ENCODE measurements at regions not wholly inside any gene's neighbourhood (a gene's known extent, or its start where the extent isn't known, plus 50 kb on each side); places are given as distances from the start of the nearest gene placed in this dataset.
"Not testable (repeated sequence)": the region's sequence is repeated elsewhere in the genome, so short reads cannot be mapped to it uniquely, and the experiment has no call there.

DNA sequence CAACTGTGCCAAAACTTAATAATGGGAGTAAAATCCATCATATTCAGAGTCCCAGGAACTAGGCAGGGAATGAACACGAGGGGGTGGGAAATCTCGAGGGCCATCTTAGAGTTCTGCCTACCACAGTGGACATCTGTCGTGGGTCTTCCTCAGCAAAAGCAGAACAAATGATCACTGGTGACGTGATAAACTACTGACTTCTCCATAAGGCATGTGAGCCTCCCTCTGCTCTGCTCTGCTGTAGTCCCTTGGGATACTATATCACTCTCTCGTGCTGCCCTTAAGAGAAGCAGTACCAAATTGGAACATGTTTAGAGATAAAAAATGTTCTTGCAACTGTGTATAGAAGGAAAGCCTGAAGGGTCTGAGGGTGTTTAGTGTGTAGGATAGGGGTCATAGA is 180.5 kb downstream of the SPDYE17 start:
- not testable (repeated sequence) for H3K27ac ChIP-seq

DNA sequence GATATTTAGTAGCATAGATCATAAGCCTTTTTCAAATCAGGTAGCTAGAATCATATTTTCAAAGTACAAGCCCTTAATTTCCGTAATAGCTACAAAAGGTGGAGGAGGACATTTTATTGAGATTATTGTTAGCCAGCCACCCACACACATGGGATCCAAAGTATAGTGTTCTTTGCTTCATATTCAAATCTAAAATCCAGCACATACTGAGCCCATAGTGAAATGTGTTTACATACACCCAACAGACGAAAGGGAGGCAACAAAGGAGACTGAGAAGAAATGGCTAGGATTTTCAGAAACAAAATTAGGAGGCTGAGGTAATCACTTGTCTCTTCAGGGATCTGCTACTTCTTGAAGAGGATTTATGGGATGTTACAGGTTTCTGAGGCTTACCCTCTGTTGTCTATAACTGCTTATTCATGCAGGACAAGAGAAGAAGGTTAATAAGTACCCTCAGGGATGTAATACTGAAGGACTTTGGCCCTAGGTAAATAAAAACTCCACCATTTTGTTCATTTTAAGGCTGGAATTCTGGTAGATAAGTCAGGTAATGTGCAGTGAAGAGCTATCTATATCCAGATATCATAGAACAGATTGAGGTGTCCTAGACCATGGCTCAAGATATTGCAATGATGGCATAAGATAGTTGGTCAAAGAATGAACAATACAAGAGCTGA is 182.1 kb downstream of the SPDYE17 start:
- H3K27ac ChIP-seq, result not testable (repeated sequence)

DNA sequence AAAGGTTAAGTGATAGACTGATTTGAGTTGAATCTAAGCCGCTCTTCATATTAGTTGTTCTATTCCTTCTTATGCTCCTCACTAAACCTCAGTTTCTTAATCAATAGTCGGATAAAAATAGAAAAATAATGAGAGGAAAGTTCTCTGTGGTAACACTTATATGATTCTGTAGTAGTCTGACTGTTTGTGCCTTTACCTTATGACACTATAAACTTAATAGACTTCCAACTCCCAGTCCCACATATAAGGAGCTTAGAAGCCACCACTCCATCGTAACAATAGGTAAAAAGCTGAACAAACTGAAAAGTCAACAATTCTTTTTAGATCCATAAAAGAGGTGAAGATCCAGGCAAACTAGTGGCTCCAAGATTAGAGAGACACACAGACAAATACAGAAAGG is 192.3 kb downstream of the SPDYE17 start:
- not testable (repeated sequence) for H3K27ac ChIP-seq

DNA sequence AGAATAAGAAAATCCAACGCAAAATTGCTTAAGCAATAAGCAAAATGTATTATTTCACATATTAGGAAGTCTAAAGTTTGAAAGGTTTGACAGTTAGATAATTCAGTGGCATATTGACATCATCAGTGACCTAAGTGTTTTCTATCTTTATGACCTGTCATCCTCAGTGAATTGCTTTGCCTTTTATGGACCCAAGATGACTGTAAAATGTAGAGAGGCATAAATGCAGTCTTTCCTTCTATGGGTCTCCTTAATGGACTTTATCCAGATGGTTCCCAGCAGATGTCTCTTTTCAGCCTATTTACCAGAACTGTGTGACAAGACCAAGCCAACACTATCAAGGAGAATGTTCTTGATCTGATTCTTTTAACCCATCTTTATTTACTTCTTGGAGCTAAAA is 192.9 kb downstream of the SPDYE17 start:
- H3K27ac ChIP-seq, result not testable (repeated sequence)

DNA sequence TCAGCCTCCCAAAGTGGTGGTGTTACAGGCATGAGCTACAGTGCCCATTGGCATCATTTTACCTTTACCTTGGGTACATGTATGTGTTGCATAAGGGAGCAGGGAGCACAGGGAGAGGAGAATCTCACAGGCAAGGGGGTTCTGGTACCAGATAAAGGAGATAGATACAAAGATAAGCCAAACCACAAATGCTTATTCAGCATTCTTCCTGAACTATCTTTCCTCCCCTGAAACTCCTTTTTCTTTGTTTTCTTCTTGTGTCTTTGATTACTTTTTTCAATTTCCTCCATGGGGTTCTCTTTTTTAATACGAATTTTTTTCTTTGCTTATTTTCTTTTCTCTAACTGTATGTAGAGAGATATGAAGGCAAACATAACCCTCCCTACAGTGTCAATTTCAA is 193.8 kb downstream of the SPDYE17 start:
- not testable (repeated sequence) for H3K27ac ChIP-seq

DNA sequence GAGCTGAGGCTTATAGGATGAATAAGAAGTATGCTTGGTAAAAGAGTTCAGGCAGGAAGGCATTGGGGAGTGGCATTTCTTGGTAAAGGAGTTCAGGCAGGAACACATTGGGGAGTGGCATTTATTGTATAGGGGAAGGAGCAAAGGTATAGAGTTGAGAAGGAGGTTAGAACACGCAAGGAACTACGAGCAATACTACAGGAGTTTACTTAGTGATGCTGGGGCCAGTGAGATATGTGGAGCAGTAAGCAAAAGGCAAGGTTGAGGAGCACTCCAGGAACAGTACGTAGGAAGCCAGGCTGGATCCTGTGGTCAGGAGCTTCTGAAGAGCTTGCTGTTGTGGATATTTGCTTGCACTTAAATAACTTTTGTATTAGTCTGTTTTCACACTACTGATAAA is 202.2 kb upstream of the POMZP3 start:
- H3K27ac ChIP-seq, result not testable (repeated sequence)

DNA sequence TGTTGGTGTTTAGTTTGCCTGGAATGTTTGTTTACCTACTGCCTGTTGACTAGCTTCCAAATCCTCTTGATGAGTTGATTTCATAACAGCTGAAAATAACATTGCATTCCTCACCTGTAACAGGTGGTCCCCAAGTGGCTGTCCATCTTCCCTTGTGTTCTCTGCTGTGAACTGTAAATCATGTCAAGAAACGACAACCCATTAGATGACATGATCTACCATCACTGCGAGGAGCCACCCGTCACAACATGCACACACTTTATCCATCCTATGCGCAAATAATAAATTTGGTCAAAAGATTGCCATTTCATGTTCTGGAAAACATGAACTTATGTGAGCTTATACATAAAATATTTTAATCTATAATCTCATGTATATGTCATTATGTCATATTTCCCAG is 199.1 kb upstream of the POMZP3 start:
- H3K27ac ChIP-seq, result not testable (repeated sequence)

DNA sequence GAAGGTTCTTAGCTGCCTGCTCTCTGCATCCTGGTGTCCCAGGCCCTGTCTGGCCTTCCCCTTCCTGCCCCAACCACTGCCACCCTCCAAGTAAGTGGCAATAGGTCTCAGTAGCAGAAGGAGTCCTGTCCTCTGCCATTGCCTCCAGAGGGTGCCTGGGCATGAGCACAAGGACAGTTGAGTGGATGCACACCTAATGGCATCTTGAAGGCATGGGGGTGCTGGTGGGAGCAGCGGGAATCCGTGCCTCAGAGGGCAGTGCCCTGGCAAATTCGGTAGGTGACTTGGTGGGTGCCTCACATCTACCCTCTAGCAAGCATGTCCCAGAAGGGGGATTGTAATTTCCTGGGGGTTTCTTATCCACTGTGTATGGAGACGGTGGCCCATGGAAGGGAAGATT is 182.8 kb upstream of the POMZP3 start:
- H3K27ac ChIP-seq, result not testable (repeated sequence)

DNA sequence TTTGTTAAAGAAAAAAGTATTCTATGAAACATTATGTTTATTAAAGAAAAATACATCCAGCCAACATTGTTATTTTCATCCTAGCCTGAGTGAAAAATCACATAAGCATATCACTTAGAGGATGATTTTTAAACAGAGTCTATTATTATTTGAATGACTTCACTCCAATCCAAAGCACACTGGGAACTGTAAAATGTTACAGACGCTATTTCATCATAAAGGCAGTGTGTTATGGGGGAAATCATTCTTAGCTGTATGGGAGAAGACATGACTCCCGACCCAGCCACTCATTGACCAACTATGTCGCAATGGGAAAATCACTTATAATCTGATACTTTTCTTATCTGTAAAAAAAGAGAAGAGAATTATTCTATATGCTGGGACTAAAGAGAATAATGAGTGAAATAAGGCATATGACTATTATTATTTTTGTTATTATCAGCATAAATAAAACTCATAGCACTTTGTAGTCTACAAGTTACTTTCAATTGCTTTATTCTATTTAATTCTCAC is 180.6 kb upstream of the POMZP3 start:
- not testable (repeated sequence) for H3K27ac ChIP-seq

DNA sequence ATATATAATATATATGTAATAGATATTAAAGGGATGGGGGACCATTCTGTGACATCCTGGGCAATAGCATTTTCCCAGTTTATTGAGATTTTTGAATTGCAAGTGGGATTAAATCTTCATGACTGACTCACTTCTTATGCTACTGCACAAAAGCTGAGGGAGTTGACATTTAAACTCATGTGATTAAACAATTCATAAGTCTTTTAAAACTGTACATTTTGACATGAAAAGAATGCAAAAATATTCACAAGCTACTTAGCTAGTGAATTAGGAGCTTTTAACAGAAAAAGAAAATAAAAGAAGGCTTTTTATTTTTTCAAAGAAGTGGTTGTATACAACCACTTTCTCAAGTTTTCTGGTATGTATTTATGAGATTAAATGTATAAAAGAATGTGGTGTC is 179.4 kb upstream of the POMZP3 start:
- H3K27ac ChIP-seq, result not testable (repeated sequence)

DNA sequence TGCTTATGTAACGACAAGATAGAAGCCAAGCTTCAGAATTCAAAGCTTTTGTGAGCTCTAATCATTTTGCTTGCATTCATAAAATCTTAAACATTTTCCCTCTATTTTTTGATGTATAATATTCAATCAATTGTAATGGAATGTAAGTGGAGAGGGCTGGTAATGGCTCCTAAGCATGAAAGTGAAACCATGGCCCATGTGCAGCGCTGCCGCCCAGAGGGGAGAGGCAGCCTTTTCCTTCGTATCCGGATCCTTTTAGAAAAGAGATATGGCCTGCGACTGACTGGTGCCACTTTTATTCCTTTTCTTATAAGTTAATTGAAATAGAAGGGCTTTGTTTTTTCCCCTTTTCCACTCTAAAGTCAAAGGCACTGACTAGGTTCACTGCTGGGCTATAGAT is 178.9 kb upstream of the POMZP3 start:
- H3K27ac ChIP-seq, result not testable (repeated sequence)

DNA sequence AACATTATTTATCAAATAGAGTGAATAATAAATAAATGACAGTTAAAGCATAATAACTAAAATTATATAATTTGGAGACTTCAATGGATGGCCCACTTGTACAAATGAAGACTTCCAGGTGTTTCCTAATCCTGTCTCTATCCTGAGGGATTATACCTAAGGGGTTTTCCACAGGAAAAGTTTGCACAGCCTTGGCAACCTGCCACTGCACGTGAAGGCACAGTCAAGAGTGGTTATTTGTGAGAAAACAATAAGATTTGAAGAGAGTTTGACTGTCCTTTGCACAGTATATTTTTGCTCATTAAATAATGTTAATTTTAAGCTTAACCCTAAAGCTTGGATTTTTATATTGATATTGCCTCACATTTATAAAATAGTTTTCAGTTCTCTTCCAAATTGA is 178.2 kb upstream of the POMZP3 start:
- H3K27ac ChIP-seq, result not testable (repeated sequence)

DNA sequence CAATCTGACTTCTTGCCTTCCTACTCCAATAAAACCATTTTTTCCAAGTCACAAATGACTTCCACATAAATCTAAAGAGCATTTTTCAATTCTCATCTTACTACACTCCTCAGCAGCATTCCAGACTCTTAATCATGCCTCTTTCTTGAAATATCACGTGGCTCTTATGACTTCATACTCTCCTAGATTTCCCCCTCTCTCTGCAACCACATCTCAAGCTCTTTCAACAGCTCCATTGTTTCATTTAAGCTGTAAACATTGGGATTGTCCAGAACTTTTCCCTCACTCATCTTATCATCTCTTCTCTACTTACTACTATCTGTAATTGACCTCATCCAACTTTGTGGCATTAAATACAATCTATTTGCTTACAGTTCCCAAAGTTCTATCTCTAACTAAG is 170.6 kb upstream of the POMZP3 start:
- not testable (repeated sequence) for H3K27ac ChIP-seq

DNA sequence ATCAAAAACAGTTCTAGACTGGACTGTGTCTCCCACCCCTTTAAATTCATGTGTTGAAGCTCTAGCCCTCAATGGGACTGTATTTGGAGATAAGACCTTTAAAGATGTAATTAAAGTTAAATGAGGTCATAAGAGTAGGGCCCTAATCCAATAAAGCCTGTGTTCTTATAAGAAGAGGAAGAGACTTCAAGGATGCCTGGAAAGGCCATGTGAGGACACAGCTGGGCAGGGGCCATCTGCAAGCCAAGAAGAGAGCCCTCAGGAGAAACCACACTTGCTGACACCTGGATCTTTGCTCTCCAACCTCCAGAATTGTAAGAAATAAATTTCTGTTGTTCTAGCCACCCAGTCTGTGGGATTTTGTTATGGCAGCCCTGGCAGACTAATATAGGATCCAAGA is 153.6 kb upstream of the POMZP3 start:
- H3K27ac ChIP-seq, result not testable (repeated sequence)

DNA sequence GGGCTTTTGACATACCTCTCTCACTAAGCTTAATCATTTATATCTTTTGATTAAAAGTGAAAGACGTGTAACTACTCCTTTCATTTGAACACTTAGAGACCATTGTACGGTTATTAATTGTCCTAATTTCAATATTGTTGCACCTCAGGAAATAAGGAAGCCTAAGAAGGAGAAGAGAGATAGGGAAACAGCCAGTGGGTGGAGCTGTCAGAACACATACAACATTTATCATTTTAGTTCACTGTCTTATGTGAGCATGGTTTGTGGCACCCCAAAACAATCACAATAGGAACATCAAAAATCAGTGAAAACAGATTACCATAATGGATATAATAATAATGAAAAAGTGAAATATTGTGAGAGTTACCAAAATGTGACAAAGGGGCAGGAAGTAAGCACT is 147.2 kb upstream of the POMZP3 start:
- TF ChIP-seq, protein P1, sequence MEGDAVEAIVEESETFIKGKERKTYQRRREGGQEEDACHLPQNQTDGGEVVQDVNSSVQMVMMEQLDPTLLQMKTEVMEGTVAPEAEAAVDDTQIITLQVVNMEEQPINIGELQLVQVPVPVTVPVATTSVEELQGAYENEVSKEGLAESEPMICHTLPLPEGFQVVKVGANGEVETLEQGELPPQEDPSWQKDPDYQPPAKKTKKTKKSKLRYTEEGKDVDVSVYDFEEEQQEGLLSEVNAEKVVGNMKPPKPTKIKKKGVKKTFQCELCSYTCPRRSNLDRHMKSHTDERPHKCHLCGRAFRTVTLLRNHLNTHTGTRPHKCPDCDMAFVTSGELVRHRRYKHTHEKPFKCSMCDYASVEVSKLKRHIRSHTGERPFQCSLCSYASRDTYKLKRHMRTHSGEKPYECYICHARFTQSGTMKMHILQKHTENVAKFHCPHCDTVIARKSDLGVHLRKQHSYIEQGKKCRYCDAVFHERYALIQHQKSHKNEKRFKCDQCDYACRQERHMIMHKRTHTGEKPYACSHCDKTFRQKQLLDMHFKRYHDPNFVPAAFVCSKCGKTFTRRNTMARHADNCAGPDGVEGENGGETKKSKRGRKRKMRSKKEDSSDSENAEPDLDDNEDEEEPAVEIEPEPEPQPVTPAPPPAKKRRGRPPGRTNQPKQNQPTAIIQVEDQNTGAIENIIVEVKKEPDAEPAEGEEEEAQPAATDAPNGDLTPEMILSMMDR (conservative IDR thresholded peaks at IDR 0.05), result peak; percentile 60
- not testable (repeated sequence) for H3K27ac ChIP-seq

DNA sequence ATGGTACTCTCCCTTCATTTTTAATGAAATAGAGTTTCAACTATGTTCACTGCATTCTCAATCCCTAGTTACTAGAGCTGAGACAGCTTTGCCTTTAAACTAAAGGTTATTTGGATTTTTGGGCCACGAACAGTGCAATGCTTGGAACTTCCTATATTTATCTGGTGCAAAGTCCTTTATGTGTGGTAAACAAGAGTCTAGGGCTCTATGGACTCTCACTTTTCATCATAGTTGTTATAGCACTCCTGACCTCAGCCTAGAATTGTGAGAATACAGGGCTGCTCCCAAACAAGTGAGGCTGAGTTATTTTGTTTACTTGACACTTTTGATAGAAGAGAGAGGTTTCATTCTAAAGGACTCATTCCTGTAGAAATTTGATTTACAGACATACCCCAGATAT is 144.9 kb upstream of the POMZP3 start:
- not testable (repeated sequence) for H3K27ac ChIP-seq

DNA sequence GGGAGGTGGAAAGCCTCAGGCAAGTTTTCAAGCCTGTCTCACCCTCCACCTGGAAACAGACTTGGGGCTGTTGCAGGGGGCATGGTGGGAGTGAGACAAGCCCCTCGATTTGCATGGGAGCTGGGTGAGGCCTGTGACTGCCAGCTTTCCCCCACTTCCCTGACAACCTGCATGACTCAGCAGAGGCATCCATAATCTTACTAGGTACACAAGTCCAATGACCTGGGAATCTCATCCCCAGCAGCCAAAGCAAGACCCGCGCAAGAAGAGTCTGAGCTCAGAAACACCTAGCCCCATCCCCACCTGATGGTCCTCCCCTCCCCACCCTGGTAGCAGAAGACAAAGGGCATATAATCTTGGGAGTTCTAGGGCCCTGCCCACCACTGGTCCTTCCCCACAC is 136.9 kb upstream of the POMZP3 start:
- not testable (repeated sequence) for H3K27ac ChIP-seq

DNA sequence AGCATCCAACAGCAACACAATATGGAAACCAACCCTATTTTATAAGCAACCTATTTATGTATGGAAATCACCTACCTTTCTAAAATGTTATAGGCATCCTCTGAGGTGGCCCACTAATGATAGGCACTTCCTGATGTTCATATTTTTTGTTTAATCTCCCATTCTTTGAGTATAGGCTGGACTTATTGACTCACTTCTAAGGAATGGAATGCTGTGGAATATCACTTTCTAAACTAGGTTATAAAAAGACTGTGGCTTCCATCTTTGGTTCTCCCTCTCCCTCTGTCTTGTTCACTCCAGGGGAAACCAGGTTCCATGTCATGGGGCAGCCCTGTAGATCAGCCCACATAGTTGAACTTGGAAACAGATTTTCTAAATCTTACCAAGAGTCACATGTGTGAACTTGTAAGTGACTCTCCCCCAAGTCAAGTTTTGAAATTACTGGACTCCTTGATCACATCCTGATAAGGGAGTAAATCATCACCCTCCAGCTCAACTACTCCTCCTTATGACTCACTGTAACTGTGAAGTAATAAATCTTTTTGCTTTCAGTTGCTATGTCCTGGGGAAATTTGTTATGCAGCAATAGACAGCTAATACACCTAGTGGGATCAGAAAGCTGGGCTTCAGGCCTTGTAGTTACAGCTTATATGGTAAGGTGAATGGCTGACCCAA is 133.6 kb upstream of the POMZP3 start:
- H3K27ac ChIP-seq, result not testable (repeated sequence)

DNA sequence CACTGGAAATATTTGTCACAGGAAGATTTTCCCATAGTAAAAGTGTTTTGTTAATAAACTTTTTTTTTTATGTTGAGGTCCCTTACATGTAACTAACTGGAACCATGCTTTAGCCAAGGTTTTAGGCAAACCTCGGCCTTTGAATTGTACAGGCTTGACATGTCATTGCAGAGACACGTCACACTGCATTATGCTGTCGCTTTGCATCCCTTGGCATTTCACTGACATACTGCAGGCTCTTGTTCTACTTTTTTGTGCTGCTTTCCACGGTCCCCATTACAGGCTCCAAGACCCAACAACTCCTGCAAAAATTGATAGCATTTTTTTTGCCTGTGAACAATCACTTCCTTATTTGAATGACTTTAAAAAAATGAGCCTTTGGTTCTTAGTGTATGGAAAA is 112.5 kb upstream of the POMZP3 start:
- H3K27ac ChIP-seq, result not testable (repeated sequence)

DNA sequence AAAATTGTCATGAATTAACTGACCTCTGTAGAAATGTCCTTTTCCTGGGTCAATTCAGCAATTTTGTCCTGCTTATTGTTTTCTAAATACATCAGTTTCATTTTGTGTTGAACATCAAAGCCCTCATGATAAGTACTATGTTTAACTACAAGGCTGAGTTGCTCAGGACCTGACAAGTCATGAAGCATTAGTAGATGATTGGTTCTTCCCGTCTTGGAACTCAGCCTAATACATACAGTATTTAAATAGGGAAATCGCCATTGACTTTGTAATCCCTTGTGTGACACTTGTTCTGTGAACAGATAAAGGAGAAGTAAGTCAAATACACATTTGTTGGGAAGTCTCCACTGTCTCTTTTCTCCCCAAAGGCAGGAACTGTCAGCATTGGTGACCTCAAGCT is 109.6 kb upstream of the POMZP3 start:
- H3K27ac ChIP-seq, result not testable (repeated sequence)

DNA sequence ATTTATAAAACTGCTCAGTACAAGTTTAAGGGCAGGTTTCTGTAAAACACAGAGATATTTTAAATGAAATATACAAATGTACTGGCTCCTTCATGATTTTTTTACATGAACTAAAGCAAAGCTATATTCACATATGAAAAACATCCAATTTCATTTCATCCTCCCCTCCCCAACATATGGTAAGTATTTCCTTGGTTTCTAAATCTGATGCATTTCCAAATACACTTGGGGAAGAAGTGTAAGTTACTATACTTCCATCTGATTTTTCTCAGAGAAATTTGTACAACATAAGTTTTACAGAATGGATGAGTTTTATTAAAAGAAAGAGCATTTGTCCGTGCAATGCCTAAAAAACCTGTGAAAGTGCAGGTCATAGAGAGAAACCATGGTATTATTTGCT is 109.0 kb upstream of the POMZP3 start:
- H3K27ac ChIP-seq, result not testable (repeated sequence)

DNA sequence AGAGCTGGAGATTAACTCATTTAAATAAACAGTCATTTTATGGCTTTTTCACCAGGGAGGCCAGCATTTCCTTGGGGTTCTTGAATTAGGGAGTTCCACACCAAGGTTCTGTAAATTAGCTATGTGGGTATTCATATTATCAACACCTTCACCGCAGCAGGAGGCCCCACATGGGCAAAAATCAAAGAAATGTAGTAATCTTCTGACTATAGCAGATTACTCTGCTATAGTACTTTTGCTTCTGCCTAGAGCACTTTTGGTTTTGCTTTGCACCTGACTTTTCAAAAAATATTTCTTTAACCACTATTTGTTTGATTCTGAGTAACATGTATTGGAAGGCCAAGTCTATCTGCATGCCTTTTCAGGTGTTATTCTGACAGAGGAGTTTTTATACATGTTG is 108.6 kb upstream of the POMZP3 start:
- H3K27ac ChIP-seq, result not testable (repeated sequence)
